HG03135 (cell line): ENCODE measurements at regions not wholly inside any gene's neighbourhood (a gene's known extent, or its start where the extent isn't known, plus 50 kb on each side); places are given as distances from the start of the nearest gene placed in this dataset.

Experiments
- ATAC-seq: cut with Tn5 transposase; IDR thresholded peaks from one replicate; pipeline ENCODE4 v1.9.1; 2021; ENCODE audit warnings: mild to moderate bottlenecking, moderate library complexity; ENCODE audit not compliant: unreplicated experiment

DNA sequence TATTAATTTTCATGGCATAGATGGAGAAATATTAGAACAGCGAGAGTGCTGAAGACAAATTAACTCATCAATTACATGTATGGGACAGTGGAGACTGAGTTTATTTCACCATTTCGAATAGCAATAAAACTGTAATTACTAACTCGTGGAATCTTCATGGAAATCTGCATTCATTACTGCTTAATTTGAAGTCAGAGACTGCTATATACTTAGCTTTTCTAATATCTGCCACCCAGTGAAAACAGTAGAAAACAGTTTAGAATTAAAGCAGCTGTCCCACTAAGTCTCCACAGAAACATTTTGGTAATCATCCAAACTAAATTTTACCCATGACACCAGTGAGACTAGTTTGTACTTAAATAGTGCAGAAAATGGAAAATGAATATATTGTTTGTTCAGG is 56.8 kb downstream of the IZUMO3 start:
- no peak for ATAC-seq

DNA sequence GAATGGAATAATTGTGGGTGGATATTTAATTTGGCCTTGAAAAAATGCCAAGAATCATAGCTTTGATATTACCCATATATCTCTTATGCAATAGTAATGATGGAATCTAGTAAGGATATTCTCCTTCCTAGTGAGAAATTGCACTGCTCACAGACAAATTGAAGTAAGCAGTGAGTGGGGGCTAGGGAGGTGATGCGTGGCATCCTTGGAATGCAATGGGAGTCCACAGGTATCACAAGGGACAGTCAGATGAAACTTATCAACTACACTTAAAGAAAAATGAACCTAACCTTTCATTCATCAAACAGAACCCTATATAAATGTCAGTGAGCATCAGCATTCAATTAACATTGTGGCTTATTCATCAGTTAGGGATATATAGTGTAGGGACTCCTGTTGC is 57.8 kb downstream of the IZUMO3 start:
- no peak for ATAC-seq

DNA sequence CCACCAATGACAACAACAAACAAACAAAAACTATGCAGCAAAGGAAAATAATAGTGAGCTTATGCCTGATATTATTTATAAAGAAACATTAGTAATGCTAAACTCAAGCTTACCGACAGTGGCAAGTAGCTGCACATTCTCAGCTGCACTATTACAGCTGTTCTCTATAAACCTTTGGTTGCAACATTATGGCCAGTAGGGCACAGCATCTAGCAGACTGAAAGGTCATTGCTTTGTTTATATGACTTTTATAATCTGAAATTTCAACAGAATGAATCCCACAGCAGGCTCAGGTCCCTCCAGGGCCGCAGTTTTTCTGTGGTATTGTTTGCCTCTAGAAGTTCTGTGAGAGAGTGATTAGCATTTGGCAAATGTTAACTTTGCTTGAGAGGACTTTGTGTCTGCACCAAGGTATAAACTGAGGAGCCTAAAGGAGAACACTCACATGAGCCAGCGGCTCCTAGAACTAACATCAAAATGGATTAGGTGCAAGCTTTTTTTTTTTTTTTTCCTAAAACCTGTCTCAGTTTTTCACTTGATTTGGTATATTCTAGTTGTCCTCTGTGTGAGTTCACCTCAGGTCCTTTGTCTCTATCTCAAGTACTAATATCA is 58.3 kb downstream of the IZUMO3 start:
- no peak for ATAC-seq

DNA sequence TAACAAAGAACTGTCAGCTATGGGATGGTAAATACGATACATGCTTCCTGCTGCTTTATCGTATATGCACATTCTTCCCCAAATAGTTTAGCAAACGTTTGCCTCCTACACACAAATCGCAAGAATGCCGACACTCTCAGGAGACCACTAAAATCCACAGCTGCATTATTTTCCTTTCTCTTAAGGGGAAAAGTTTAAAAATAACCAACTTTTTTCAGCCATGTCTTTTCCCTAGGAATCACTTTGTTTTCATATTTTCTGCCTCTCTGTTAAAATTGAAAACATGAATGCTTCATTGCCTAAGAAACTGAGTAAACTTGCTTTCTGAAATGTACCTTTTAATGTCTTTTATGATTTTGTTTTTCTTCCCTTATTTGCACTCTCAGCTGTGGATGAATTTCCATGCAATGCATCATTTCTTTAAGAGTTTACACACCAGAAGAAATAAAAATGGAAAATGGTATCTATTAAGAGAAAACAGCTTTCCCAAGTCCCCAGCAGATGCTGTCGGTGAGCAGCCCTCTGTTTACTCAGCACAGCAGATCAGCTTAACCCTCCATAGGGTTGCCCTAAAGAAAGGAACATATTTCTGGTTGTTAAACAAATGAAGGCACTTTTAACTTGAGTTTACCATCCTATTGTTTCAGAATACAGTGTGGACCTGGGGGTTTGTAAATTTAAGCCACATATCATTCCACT is 66.2 kb downstream of the IZUMO3 start:
- ATAC-seq, result no peak

DNA sequence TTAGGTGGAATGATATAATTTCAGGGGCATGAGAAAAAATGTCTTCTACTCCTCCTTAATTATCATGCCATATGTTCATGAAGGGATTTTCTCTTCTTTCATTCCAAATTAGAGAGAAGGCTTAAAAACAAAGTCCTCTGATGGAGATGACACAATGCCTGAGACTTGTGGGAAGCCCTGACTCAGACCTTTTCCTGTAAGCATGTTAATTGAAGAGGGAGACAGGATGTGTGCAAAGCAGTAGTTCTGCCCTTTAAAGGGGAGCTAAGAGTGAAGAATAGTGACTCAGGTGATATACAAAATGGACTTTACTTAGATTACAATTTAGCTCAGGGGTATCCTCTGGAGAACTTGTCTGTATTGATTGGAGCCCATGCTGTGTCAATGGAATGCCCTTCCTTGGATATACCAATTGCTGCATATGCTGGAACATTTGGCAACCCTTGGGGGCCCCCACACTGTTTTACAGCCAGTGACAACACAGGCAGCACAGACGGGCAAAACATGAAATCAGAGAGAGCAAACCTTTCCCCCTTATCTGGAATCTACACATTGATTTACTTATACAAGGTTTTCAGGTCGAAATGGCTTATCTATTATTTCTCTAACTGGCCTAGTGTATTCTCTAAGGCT is 81.3 kb downstream of the IZUMO3 start:
- ATAC-seq, result no peak

DNA sequence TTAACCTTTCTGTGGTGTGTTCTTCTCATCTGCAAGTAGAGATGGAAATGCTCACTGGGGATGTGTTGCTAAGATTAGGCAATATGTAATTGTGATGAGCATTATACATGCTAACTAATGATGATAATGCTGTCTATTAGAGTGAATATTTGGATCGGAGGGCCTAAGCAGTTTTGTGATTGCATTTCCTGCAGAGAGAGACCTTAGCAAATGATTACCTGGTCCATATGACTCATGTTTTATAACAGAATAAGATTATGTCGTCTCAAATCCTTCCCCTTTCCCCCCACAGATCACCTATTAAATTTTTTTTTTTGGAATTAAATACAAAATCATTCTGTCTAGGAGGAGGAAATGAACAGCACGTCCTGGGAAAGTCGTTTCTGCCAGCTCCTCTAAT is 82.7 kb downstream of the IZUMO3 start:
- ATAC-seq, result no peak

DNA sequence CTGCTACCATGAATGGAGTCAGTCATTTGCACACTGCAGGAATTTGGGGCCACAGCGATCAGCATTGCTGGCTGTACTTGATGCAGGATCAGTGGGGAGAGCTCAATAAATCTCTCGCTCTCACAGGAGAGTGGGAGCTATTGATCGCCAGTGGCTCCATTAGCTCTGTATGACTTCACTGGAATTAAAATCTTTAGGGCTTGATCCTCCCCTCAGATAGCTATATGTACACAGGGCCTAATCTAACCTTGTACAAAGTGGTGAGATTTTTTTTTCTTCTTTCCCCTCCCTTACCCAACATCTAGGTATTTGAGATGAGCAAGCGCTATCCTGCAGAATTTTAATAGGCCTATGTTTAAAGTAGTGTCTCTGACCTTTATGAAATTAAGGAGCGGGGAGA is 84.9 kb downstream of the IZUMO3 start:
- ATAC-seq, result no peak

DNA sequence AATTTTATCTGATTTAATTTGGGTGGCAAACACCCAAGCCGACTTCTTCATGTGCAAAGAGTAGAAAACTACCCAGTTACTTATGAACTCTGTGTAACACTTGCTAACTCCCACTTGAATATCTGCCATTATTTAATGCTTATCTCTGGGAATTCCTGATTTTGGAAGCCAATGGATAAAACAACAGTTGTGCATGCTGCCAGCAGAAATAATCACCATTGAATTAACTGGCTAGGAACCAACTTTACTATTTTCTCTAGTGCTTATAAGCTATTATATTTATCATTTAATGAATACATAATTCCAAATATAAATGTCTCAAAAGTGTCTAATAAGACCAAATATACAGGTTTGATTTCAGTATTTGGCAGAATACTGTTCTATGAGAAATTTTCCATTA is 85.7 kb downstream of the IZUMO3 start:
- no peak for ATAC-seq

DNA sequence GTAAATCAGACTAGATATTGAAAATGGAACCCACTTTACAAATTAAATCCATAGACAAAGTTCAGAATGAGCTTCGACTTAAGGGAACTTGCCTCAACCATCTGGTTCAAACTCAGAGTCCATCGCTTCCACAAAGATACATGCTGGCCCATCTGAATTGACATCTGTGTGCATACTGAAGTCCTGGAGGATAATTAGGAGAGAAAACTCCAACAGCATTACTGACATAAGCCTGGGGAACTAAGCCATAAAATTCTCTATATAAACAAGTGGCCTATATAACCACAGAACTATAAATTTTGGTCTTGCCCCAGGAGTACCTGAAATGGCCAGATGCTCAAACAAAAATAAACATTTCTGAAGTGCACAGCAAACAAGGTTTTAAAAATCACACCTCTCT is 94.4 kb downstream of the IZUMO3 start:
- no peak for ATAC-seq

DNA sequence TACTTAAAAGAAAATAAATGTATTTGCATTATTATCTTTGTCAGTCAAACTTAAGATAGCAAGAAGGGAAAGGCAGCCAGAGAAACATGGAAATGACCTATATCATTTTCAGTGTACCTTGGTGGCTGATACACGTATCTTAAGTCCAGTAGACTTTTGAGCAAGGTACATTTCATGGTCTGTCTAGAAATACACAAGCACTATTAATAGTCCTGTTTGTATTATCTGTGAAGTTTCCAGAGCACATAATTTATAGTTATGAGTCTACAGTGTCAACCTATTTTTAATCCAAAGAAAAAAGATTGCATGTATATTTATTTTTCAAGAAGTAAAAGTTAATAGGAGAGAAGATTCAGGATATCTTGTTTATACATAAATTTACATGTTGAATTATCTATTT is 95.7 kb downstream of the IZUMO3 start:
- no peak for ATAC-seq

DNA sequence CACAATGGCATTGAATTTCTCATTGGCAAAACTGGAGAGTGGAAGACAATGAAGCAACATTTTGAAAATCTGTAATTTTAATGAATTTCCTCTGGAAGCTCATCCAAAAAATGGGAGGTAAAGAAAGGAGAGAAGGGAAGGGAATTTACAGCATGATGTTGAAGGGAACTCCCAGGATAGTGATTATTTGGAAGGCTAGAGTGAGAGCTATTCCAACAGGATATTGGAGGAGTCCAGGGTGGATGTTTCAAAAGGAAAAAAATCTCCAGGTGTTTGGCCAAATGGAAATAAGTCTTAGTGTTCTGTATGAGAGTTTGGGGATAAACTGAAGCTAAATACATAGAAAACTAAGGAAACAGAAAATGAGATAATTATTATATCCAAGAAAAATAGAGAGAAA is 106.2 kb downstream of the IZUMO3 start:
- ATAC-seq, result no peak

DNA sequence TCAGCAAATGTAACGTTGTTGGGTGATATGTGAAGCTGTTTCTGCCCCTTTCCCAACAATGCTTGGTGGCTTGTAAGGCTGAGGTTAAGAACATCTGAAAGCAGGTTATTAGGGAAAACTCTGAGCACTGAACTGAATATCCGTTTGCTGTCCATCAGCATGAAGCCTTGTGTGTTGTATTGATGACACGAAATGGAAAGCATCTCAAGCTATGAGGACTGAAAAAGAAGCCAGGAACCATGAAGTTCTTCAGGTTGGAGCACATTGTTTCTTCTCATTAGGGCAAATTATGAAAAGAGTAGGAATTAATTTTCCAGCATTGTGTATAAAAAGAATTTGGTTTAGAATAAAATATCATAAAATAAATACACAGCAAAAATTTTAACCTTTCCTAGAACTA is 106.8 kb downstream of the IZUMO3 start:
- no peak for ATAC-seq

DNA sequence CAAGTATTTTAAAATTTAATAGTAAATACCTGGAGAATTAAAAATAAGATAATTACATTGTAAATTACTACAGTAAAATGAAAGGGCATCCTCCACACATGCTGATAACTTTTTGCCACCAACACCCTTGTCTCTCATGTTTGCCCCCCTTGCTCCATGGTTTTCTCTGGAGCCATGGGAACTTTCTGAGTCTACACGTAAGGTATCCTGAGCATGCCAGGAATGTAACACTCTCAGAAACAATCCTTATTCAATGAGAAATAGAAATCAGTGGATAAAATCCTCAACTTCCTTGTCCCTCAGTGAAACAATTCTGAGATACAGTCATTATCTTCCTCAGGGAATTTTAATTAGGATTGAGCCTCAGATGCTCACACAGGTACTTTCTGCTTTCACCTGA is 108.9 kb downstream of the IZUMO3 start:
- ATAC-seq, result no peak

DNA sequence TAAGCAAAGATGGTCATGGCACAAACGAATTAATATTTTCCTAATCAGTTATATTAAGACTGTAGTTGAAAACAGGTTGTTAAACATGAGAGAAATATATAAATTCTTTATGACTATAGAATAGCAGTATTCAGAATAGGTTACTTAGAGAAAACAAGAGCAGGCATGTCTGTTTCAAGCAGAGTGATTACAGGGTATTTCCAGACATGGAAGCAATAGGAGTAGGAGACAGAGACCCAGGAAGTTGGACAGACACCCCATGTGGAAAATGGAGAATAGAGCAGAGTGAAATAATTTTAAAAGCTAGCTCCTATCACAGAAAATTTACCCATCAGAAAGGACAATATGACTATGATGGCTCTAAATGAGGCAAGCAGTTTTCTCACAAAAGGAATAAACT is 111.5 kb downstream of the IZUMO3 start:
- no peak for ATAC-seq

DNA sequence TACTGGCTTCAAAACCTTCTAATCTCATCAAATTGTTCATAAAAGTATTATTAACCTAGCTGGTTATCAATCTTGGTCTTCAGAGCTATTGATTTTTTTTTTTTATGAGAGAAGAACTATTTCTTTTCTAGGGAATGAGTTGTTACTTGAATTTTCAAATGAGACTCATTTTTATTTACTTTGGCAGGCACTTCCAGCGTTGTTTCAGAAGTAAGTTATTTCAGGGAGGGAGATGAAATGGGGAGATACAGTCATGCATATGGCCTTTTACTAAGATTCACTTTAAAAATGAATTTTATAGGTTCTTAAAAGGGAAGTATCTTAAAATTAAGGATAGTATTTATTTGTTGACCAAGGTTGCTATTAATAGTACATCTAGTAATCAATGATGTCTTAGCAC is 129.6 kb downstream of the IZUMO3 start:
- no peak for ATAC-seq

DNA sequence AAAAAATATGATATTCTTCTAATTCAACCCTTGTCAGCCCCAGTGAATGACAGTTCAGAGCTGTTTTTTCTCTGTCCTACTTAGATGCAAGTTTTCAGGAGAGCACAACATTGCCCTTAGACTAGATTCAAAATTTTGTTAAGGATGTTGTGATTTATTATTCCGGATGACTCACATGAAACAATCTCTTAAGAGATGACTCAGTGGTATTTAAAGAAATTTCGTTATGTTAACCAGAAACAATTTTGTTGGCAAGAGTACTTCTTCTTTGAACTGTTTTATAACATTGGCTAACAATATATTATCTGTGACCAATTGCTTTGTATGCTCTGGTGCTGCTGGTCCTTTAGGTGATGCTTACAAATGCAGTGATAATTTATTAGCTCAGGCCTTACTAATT is 132.0 kb downstream of the IZUMO3 start:
- ATAC-seq, result no peak

DNA sequence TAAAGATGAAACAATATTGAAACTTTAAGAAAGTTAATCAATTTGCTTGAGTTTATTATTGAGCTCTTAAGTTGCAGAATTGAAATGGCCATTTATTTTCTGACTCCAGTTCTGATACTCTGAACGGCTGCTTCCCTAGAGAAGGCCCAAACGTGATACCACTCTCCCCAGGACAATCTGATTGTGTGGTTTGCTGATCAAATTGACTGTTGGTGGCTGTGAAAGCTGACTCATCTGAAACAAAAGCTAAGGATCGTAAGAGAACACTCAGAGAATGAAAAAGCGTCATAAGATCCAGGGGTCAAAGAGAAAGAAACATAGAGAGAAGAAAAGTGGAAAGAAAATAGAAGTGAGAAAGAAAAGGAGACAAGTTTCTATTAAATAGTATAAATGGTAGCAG is 147.2 kb downstream of the IZUMO3 start:
- no peak for ATAC-seq

DNA sequence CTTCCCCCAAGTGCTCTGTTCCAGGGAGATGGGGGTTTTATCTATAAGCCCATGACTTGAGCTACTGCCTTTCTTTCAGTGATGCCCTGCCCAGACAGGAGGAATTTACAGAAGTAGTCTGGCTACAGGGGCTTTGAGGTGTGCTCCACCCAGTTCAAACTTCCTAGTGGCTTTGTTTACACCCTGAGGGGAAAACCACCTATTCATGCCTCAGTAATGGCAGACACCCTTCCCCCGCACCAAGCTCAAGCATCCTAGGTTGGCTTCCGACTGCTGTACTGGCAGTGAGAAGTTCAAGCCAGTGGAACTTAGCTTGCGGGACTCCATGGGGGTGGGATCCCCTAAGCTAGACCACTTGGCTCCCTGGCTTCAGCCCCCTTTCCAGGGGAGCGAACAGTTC is 154.6 kb downstream of the IZUMO3 start:
- no peak for ATAC-seq

DNA sequence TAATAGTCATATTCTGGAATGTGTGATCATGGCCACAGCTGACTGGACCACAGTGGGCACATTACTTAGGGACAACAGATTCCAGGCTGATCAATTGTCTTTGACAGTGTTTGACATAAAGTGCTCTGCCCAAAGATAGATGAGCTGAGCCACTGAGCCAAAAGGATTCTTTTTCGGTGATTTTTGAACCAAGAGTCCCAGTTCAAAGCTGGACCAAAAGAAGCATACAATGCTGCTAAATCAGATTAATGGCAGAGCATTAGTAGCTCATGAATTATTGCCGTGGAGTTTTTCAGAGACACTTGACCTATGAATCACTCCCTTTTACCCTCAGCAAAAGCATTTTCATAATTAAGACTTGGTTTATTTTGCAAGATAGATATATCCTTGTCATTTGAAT is 160.6 kb downstream of the IZUMO3 start:
- no peak for ATAC-seq

DNA sequence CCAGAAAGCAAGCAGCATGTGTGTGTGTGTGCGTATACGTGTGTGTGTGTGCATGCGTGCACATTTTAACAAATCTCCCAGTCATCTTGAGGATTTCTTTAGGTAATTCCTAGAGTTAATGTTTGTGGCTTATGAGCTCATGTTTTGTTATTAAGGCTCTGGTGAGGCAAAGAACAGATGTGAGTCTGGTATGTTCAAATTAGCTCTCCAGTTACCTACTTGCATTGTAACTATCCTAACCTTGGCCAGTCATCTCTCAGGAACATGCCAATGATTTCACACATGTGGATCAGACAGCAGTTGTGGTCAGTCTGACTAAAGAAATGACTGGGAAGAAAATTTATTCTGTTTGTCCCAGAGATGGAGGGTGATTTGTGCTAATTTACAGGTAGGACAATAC is 163.1 kb downstream of the IZUMO3 start:
- no peak for ATAC-seq

DNA sequence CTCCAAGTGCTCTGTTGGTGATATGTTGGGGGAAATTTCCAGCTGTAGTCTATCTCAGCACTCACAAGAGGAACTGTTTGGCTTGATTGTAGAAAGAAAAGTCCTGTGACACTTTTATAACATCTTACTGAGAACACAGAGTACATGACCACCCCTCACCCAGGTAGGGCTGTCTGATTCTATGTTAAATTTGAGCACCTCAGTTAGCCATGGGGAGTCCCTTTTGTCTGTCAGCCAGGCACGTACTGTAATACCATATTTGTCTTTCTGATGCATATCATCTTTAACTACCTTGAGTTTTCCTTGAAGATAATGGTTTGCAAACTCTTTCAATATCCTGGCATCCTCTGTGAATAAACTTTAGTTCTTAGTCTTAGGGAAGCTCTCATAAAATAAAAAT is 164.5 kb downstream of the IZUMO3 start:
- no peak for ATAC-seq

DNA sequence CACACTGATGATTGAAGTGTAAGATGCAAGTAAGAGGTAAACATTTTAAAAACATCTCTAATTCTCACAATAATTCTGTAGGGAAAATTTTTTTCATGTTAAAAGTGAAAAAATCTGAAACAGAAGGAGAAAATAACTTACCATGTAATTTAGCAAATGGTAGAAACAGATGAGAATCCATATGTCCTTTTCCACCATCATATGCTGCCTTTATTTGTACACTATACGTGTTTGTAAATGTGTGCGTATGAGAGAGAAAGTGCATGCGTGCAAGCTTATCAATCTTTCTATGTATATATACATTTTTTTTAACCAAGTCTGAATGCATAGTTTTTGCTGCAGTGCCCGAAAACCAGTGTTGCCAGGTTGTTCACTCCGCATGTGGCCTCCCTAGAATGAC is 186.7 kb downstream of the IZUMO3 start:
- ATAC-seq, result no peak

DNA sequence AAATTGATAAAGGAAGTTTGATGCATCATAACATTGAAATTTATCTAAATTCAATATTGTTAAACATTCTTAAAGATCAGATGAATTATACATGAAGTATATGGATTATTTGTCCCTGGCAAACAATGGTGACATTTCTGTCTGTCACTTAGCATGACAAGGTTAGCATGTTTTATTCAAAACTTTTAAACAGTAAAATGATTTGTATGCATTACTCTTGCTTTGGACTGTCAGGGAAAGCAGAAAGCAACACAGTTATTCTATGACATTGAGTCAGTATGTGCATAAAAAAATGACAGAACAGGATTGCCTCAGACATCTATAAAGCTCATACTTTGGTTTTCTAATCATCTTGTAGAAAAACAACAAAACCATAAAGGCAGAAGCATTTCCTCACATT is 193.7 kb downstream of the IZUMO3 start:
- ATAC-seq, result no peak
